SJCRH30 (cell line): ENCODE measurements at regions not wholly inside any gene's neighbourhood (a gene's known extent, or its start where the extent isn't known, plus 50 kb on each side); places are given as distances from the start of the nearest gene placed in this dataset.

ENCODE experiments used
- DNase-seq, 2 experiments: peaks; one replicate each; pipeline ENCODE4 v3.0.0-alpha.2; 2015 to 2020
- H3K27ac ChIP-seq: fragments of 250-450 bp; sonication (Bioruptor Pico); 2 replicates; pipeline ENCODE4 v1.5.1; 2020; ENCODE audit warnings: mild to moderate bottlenecking, moderate library complexity
- H3K27me3 ChIP-seq: fragments of 250-450 bp; sonication (Bioruptor Pico); 2 replicates; pipeline ENCODE4 v1.5.1; 2020; ENCODE audit warnings: mild to moderate bottlenecking, moderate library complexity
- H3K36me3 ChIP-seq: fragments of 250-450 bp; sonication (Bioruptor Pico); 2 replicates; pipeline ENCODE4 v1.5.1; 2020; ENCODE audit warnings: mild to moderate bottlenecking, moderate library complexity
- H3K4me1 ChIP-seq: fragments of 250-450 bp; sonication (Bioruptor Pico); 2 replicates; pipeline ENCODE4 v1.5.1; 2020; ENCODE audit warnings: mild to moderate bottlenecking, moderate library complexity
- H3K4me3 ChIP-seq: fragments of 250-450 bp; sonication (Bioruptor Pico); 2 replicates; pipeline ENCODE4 v1.5.1; 2020; ENCODE audit warnings: mild to moderate bottlenecking, moderate library complexity
- H3K9me3 ChIP-seq: fragments of 250-450 bp; sonication (Bioruptor Pico); replicated peaks from 2 replicates; pipeline ENCODE4 v1.5.1; 2020; ENCODE audit warnings: mild to moderate bottlenecking, moderate library complexity

DNA sequence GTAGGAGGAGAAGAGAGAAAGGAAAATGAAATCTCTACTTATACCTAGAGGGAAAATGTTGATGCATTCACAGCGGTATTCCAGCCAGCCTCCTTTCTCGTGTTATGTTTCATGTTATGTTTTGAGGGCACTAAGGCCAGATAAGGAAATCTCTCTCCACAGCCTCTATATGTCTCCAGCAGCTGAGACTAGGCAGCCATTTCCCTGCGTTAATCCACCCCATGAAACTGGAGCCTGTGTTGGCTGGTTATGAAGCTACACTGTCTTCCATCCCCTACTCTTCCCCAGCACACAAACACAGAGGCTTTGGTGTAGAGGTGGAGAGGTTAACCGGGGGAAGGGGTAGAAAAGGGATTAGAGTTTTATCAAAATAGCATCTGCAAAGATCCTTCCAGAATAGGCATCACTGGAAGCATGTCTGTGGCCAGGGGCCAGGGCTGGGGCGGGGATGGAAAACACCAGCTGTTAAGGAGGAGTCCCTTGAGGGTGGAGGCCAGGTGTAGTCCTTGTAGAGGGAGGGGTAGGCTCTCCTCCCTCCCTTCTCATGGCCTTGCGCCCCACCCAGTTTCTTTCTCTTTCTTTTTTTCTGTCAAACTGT, 100.9 kb upstream of the TNP1 start:
- H3K4me1 ChIP-seq, result peaks cover 13% of the 10 kb centered on the region
- no peaks in the 10 kb centered on the region for H3K27me3 ChIP-seq
- H3K36me3 ChIP-seq, result no peaks in the 10 kb centered on the region
- peak; percentile 68 to 83 for DNase-seq
- no peak overlapping the region for H3K4me3 ChIP-seq
- H3K27ac ChIP-seq, result no peak overlapping the region; the same call in 1 of the 2 replicates
- H3K9me3 ChIP-seq, result no peaks in the 10 kb centered on the region

DNA sequence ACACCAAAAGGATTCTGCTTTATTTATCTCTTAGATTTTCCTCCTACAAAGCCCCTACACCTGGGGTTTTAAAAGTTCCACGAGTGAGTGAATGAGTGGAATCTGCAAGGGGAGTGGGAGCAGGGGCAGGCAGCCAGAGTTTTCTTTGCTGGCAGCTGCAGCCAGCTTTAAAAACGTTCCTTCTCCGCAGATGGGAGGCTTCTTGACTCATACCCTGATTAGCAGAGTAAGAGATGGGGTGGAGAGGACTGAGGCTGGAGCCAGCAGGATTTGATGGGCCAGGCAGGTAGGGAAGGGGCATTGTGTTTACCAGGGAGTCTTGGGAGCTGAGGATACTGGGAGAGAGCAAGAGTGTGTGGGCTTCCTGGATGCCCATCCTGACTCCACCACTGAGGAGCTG, 99.6 kb upstream of the TNP1 start:
- DNase-seq, result no peak
- no peak overlapping the region for H3K27ac ChIP-seq
- 0 out of 2 replicates have a peak, but pooled peaks cover 4% of the 10 kb centered on the region for H3K9me3 ChIP-seq
- H3K36me3 ChIP-seq, result no peaks in the 10 kb centered on the region
- H3K27me3 ChIP-seq, result no peaks in the 10 kb centered on the region
- peaks cover 13% of the 10 kb centered on the region for H3K4me1 ChIP-seq
- H3K4me3 ChIP-seq, result no peak overlapping the region

DNA sequence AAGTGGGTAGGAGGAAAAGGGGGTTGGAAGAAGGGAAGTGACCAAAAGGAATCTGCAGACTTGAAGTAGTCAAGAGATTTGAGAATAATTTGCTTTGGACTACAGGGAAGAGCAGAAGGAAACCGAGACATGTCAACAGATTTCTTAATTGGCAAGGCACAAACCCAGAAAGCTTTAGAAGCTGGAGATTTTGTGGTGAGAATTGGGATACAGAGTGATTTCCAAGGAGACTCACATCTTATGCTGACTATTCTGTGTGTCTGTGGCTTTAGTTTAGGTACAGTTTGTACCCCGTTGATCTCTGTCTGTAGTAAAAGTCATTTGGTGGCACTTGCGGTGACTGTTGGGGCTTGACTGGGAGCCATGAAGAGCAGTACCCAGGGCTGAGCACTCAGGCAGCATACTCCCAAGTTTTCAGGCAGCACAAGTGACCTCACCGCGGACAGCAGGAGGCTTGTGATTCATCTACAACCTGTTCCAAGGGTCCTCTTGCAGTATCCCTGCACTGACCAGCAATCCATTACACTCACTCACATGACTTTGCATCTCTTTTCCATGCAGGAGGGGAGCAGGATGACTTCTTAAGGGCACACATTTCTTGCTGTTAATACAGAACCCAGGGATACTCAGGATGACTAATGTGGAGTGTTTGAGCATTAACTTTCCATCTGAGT, 97.1 kb upstream of the TNP1 start:
- Histone ChIP-seq H3K9me3 (0 out of 2 replicates have a peak, but pooled peaks cover 4% of the 10 kb centered on the region), H3K36me3 (no peaks in the 10 kb centered on the region), H3K27me3 (no peaks in the 10 kb centered on the region), H3K4me3 (no peak overlapping the region), H3K27ac (no peak overlapping the region), H3K4me1 (peaks cover 13% of the 10 kb centered on the region)
- no peak for DNase-seq

DNA sequence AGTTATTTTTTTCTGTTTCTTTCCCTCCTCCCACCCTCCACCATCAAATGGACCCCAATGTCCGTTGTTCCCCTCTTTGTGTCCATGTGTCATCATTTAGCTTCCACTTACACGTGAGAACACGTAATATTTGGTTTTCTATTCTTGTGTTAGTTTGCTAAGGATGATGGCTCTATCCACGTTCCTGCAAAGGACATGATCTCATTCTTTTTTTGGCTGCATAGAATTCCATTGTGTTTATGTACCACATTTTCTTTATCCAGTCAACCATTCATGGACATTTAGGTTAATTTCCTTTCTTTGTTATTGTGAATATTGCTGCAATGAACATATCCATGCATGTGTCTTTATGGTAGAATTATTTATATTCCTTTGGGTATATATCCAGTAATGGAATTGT, 91.3 kb upstream of the TNP1 start:
- Histone ChIP-seq H3K4me3 (no peak overlapping the region), H3K36me3 (no peaks in the 10 kb centered on the region), H3K4me1 (peaks cover 5% of the 10 kb centered on the region; the same call in 1 of the 2 replicates), H3K9me3 (peaks cover 4% of the 10 kb centered on the region; the same call in 1 of the 2 replicates), H3K27ac (no peak overlapping the region), H3K27me3 (no peaks in the 10 kb centered on the region)
- no peak for DNase-seq

DNA sequence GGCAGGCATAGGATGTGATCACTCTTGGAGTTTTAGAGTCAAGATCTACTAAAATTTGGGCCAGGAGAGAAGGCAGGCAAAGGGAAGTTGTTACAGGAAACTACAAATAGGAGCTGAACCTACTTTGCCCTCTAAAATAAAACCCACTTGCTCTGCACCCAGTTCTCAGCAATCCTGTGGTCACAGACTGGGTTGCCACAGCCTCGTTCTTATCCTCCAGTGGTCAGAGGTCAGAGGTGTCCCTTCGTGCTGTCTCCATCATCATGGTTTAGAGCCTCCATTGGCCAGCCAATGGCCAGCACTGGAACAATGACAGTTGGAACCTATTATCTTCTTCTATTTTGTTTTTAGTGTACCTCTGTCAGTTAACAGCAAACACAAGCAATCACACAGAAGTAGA, 90.7 kb upstream of the TNP1 start:
- no peaks in the 10 kb centered on the region for H3K27me3 ChIP-seq
- no peak overlapping the region for H3K27ac ChIP-seq
- H3K4me3 ChIP-seq, result no peak overlapping the region
- no peaks in the 10 kb centered on the region for H3K36me3 ChIP-seq
- H3K4me1 ChIP-seq, result peaks cover 5% of the 10 kb centered on the region; the same call in 1 of the 2 replicates
- DNase-seq, result no peak
- peaks cover 4% of the 10 kb centered on the region; the same call in 1 of the 2 replicates for H3K9me3 ChIP-seq

DNA sequence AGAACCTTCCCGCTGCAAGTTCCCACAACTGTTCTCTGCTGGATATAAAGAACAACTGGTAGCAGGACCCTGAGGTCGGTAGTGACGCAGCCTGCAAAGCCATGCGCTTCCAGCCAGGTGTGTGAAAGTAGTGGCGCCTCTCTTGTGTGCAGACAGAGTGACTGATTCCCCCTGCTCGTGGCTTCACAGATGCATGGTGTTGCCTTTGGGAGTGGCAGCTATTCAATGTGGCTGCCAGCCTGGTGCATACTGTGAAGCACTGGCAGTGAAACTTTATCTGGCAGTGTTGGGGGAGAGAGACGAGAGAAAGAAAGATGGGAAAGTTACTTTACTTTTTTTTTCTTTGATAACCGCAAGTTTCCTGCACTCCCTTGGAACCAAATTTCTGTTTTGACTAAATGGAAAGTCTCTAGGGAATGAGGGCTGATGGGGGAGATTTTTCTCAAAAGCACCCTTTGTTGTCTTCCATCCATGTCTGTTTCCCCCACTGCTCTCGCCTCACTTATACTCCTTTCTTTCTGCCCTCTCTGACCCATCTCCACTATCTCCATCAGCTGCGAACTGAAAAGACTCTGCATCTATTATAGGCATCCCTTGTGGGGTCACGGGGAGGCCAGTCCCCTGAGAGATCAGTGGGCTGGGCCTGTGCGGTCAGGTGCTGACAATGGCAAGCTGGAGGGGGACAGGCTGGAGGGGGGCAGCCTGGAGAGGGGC, 90.0 kb upstream of the TNP1 start:
- Histone ChIP-seq H3K4me3 (no peak overlapping the region), H3K27ac (no peak overlapping the region), H3K9me3 (peaks cover 4% of the 10 kb centered on the region; the same call in 1 of the 2 replicates), H3K36me3 (no peaks in the 10 kb centered on the region), H3K4me1 (peaks cover 5% of the 10 kb centered on the region; the same call in 1 of the 2 replicates), H3K27me3 (no peaks in the 10 kb centered on the region)
- DNase-seq, result peak in 1 of 2 experiments; percentile 32

DNA sequence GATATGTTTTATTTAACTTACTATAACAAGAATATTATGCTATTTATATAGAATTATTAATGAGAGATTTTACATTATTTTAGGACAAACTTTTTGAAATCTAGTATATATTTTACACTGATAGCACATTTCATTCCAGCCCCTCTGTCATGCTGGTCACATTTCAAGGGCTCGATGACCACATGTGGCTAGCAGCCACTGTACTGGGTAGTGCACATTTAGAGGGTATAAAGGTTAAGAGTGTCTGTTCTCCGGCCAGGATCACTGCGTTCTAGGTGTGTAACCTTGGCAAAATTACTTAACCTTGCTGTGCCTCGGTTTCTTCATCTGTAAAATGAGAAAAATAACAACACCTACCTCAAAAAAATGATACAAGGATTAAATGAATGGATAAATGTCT, 87.2 kb upstream of the TNP1 start:
- Histone ChIP-seq H3K27me3 (no peaks in the 10 kb centered on the region), H3K9me3 (no peaks in the 10 kb centered on the region; the same call in 1 of the 2 replicates), H3K36me3 (no peaks in the 10 kb centered on the region), H3K4me1 (peaks cover 5% of the 10 kb centered on the region; the same call in 1 of the 2 replicates), H3K4me3 (no peak overlapping the region), H3K27ac (no peak overlapping the region)
- DNase-seq, result no peak

DNA sequence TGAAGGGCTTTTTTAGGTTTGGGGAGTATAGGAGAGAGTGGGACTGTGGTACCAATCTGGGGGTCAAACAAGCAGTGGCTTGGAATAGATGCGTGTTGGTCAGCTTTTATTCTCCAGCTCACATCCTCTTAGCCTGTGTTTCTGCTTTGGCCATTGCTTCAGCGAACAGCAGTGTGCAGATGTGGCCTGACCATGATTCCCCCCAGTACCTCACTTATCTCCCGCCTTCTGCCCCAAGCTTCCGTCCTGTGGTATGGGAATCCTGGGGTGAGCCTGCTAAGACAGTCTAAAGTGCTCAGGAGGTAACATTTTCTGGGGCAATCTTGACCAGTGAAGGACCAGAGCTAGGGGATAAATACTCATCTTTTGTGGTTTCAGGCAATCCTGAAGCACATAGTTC, 84.9 kb upstream of the TNP1 start:
- H3K4me3 ChIP-seq, result no peak overlapping the region
- H3K27me3 ChIP-seq, result no peaks in the 10 kb centered on the region
- no peaks in the 10 kb centered on the region for H3K9me3 ChIP-seq
- H3K27ac ChIP-seq, result no peak overlapping the region
- no peaks in the 10 kb centered on the region for H3K36me3 ChIP-seq
- H3K4me1 ChIP-seq, result peaks cover 4% of the 10 kb centered on the region; the same call in 1 of the 2 replicates
- DNase-seq, result no peak

DNA sequence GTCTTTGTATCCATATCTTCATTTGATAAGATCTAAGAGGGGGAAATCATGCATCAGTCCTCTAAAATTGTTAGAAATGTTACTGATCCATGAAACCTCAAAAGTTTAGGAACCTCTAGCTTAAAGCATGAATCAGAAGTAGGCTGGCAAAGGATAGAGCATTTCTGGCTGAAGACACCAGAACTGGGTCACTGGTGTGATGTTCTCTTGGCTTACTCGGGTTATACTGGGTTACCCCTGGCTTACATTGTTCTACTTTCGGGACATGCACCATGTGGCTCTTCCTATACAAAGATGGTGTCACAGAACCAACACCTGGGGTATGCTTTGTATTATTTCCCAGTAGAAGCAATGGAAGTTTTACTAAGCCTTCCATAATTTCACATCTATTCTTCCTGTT, 83.2 kb upstream of the TNP1 start:
- no peaks in the 10 kb centered on the region for H3K36me3 ChIP-seq
- no peaks in the 10 kb centered on the region for H3K9me3 ChIP-seq
- DNase-seq, result no peak
- H3K27ac ChIP-seq, result no peak overlapping the region
- no peak overlapping the region for H3K4me3 ChIP-seq
- H3K27me3 ChIP-seq, result no peaks in the 10 kb centered on the region
- H3K4me1 ChIP-seq, result no peaks in the 10 kb centered on the region

DNA sequence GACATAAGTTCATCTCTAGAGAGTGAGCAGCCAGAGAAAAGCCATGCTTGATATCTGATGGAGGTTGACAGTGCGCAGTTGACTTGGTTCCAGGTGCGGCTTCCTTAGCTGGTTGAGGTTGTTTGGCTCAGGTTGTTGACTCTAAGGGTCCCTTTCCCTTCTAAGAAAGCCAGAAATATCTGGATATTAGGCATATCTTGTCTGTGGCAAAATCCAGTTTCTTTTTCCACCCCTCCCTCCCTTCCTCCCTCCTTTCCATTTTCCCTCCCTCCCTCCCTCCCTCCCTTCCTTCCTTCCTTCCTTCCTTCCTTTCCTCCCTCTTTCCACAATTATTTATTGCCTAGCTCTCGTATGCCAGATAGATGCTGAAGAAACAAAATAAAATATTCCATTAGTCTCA, 82.6 kb upstream of the TNP1 start:
- H3K4me1 ChIP-seq, result no peaks in the 10 kb centered on the region
- H3K36me3 ChIP-seq, result no peaks in the 10 kb centered on the region
- H3K9me3 ChIP-seq, result no peaks in the 10 kb centered on the region
- H3K27ac ChIP-seq, result no peak overlapping the region
- H3K4me3 ChIP-seq, result no peak overlapping the region
- no peak for DNase-seq
- no peaks in the 10 kb centered on the region for H3K27me3 ChIP-seq

DNA sequence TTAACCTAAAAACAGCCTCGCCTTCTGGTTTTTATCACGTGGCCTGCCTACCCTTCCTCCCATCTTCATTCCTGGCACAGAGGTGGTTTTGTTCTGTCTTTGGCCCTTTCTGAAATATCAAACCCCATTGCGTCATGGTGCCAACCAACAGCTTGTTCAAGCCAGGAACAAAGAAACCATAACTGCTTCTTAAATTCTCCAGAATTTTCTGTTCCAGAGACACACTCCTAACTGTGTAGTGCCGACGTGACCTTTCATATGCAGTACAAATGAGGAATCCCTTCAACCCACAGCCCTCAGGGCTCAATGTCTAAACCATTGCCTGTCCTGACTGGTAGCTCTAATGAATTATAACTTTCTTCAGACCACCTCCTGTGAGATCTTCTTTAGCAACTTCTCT, 82.2 kb upstream of the TNP1 start:
- Histone ChIP-seq H3K27ac (no peak overlapping the region), H3K9me3 (no peaks in the 10 kb centered on the region), H3K27me3 (no peaks in the 10 kb centered on the region), H3K4me3 (no peak overlapping the region), H3K4me1 (no peaks in the 10 kb centered on the region), H3K36me3 (no peaks in the 10 kb centered on the region)
- DNase-seq, result no peak

DNA sequence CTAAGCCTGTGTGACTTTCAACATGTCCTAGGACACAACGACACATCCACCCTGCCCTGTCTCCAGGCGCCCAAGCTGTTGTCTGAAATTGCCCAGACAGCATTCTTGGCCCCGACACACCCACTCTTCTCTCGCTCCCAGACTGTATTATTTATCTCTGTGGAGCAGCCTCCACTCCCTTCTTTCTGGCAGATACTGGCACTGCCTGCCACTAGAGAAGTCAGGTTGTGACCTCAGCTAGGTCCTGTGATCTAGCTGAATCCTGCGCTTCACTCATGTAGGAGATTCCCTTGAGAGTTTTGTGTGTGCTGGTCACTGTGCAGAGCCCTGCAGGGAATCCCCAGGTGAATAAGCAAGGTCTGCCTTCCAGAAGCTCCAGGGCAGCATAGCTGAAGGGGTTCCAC, 77.1 kb upstream of the TNP1 start:
- DNase-seq, result no peak
- H3K36me3 ChIP-seq, result no peaks in the 10 kb centered on the region

DNA sequence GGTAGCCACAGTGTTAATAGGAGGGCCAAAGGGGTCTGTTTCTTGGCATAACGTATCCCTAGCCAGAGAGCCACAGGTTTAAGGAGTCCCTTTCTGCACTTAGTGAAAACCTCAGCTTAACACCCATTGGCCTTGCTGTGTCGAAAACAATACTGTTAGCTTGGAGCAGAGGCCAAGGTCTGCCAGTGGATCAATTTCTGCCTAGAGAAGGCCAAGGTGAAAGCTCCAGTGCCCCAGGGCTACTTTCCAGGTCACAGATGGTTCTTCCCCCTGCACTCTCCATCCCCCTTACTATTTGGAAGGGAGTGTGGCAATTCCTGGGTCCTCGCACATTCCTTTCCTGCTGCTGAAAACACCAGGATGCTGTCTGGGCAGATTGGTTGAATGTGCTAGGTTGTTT, 74.8 kb upstream of the TNP1 start:
- Histone ChIP-seq H3K27me3 (no peaks in the 10 kb centered on the region), H3K9me3 (no peaks in the 10 kb centered on the region), H3K36me3 (no peaks in the 10 kb centered on the region), H3K4me3 (no peak overlapping the region), H3K27ac (no peak overlapping the region), H3K4me1 (no peaks in the 10 kb centered on the region)
- DNase-seq, result no peak

More for the DNA sequence above, 77.1 kb upstream of the TNP1 start:
- no peaks in the 10 kb centered on the region for H3K4me1 ChIP-seq
- no peaks in the 10 kb centered on the region for H3K9me3 ChIP-seq
- no peak overlapping the region for H3K4me3 ChIP-seq
- H3K27me3 ChIP-seq, result no peaks in the 10 kb centered on the region
- no peak overlapping the region for H3K27ac ChIP-seq

DNA sequence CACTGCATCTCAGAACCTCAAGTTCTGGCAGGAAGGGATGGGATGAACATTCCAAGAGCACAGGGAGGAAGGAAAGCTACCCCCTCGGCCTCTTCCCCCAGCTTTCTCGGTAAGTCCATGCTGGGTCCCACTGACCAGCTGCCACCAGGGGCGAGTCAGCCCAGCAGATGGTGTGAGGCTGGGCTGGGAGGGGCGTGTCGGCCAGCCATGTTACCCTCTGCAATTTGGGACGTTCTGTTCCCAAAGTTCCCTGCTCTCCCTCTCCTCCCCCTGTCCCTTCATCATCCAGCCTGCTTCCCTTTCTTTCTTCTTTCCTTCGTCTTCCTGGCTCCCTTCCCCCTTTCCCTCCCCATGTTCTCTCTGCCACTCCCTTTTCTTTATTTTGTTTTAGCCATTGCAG, 74.3 kb upstream of the TNP1 start:
- DNase-seq, result peak in 1 of 2 experiments; percentile 25
- H3K4me3 ChIP-seq, result no peak overlapping the region
- H3K4me1 ChIP-seq, result no peaks in the 10 kb centered on the region
- no peaks in the 10 kb centered on the region for H3K36me3 ChIP-seq
- no peaks in the 10 kb centered on the region for H3K27me3 ChIP-seq
- no peak overlapping the region for H3K27ac ChIP-seq
- H3K9me3 ChIP-seq, result no peaks in the 10 kb centered on the region

DNA sequence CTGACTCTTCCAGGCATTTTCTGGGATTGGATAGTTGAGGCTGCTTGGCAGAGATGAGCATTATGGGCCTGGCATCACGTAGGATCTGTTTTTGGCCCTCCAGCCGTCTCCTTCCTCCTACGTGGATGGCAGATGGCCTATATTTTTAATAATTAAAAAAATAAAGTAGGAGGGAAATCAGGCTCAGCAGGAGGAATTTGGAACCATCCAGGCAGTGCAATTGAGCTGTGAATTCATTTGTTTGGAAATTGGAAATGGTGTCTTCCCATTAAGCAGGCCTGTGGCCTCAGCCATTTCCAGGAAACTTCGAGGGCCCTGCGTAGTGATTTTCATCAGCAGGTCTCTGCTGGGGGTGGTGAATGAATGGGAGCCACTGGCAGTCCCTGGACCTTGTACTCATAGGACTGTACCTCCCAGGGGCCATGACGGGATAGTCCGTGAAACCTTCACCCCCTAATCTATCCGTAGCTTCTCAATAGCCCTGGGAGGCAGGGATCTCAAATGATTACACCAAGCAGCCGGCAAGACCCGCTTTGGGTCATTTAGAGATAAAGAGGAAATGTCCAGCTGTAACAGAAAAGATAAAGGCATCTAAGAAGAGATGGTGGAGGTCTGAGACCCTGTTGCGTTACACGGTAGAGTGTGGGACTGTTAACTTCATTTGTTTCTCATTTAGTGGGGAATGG, 73.1 kb upstream of the TNP1 start:
- Histone ChIP-seq H3K36me3 (no peaks in the 10 kb centered on the region), H3K4me3 (no peak overlapping the region), H3K4me1 (no peaks in the 10 kb centered on the region), H3K9me3 (no peaks in the 10 kb centered on the region), H3K27me3 (no peaks in the 10 kb centered on the region), H3K27ac (no peak overlapping the region)
- no peak for DNase-seq
